Keratinocyte (primary cell): ENCODE measurements at regions not wholly inside any gene's neighbourhood (a gene's known extent, or its start where the extent isn't known, plus 50 kb on each side); places are given as distances from the start of the nearest gene placed in this dataset.

Source experiments
- EZH2 ChIP-seq: IDR thresholded peaks from one replicate; pipeline ENCODE4 v1.6.1; 2012; ENCODE audit warnings: inconsistent platforms, mild to moderate bottlenecking, low read length, moderate library complexity
- TF ChIP-seq, protein P1 (sequence below), 3 experiments: IDR thresholded peaks in 1 of 3; conservative IDR thresholded peaks in 1 of 3; optimal IDR thresholded peaks in 1 of 3; 2 replicates in 2 of 3; 3 replicates in 1 of 3; pipeline versions ENCODE3 to v1.5.1; 2011; ENCODE audit warnings: low read length in 3 of 3, mild to moderate bottlenecking in 3 of 3, moderate library complexity in 2 of 3, control low read depth in 1 of 3, inconsistent platforms in 1 of 3; ENCODE audit not compliant: insufficient read depth in 2 of 3; ENCODE audit errors: extremely low read depth in 1 of 3

GRCh38 chr21:20250337-20250736 lies 747.9 kb upstream of the NCAM2 start:
- TF ChIP-seq, protein P1, sequence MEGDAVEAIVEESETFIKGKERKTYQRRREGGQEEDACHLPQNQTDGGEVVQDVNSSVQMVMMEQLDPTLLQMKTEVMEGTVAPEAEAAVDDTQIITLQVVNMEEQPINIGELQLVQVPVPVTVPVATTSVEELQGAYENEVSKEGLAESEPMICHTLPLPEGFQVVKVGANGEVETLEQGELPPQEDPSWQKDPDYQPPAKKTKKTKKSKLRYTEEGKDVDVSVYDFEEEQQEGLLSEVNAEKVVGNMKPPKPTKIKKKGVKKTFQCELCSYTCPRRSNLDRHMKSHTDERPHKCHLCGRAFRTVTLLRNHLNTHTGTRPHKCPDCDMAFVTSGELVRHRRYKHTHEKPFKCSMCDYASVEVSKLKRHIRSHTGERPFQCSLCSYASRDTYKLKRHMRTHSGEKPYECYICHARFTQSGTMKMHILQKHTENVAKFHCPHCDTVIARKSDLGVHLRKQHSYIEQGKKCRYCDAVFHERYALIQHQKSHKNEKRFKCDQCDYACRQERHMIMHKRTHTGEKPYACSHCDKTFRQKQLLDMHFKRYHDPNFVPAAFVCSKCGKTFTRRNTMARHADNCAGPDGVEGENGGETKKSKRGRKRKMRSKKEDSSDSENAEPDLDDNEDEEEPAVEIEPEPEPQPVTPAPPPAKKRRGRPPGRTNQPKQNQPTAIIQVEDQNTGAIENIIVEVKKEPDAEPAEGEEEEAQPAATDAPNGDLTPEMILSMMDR (optimal IDR thresholded peaks at IDR 0.05 in 1 of 3, IDR thresholded peaks at IDR 0.05 in 1 of 3, conservative IDR thresholded peaks at IDR 0.05 in 1 of 3; ENCODE audit: extremely low read depth in 1 of 3, insufficient read depth in 2 of 3, low read length in 3 of 3), result no peak
- TF ChIP-seq EZH2, result no peak
